Head of caudate nucleus (tissue), 42 donors: ENCODE measurements at regions not wholly inside any gene's neighbourhood (a gene's known extent, or its start where the extent isn't known, plus 50 kb on each side); places are given as distances from the start of the nearest gene placed in this dataset.
"Not testable (repeated sequence)": the region's sequence is repeated elsewhere in the genome, so short reads cannot be mapped to it uniquely, and the experiment has no call there.

ENCODE experiments used
- DNase-seq, 42 donors: peaks; one replicate each; pipeline versions ENCODE4 v3.0.0 to v3.0.0-alpha.2; 2020 to 2021; ENCODE audit warnings: mixed read lengths in 7 of 42
- intact Hi-C: fragments of 100-400 bp; cut with DNase I; formaldehyde crosslinking; loops from one replicate; pipeline ENCODE4 v1.15.0; 2022

GRCh38 chr4:131470360-131470759 lies 1678.7 kb upstream of the PCDH10 start:
- intact Hi-C loops, result no loop called here

GRCh38 chr4:131488772-131489171 lies 1660.3 kb upstream of the PCDH10 start:
- intact Hi-C loops, result no loop called here
- no peak for DNase-seq

More at GRCh38 chr4:131470360-131470759, 1678.7 kb upstream of the PCDH10 start:
- no peak for DNase-seq

GRCh38 chr4:131496211-131496610 lies 1652.9 kb upstream of the PCDH10 start:
- DNase-seq, intact Hi-C loops: not testable (repeated sequence)

- intact Hi-C loops, result no loop called here
- no peak for DNase-seq
Observed at GRCh38 chr4:131499141-131499873, 1649.8 kb upstream of the PCDH10 start.

GRCh38 chr4:131509521-131509920 lies 1639.6 kb upstream of the PCDH10 start:
- intact Hi-C loops, result no loop called here
- no peak for DNase-seq

- DNase-seq, result no peak
- intact Hi-C loops, result no loop called here
Observed at GRCh38 chr4:131526686-131527085, 1622.4 kb upstream of the PCDH10 start.

- intact Hi-C loops, result no loop called here
Observed at GRCh38 chr4:131531087-131531486, 1618.0 kb upstream of the PCDH10 start.

GRCh38 chr4:131534944-131535645 lies 1614.0 kb upstream of the PCDH10 start:
- intact Hi-C loops, result no loop called here
- DNase-seq, result no peak

More at GRCh38 chr4:131531087-131531486, 1618.0 kb upstream of the PCDH10 start:
- DNase-seq, result no peak

- intact Hi-C loops, result no loop called here
- no peak for DNase-seq
Observed at GRCh38 chr4:131540256-131540655, 1608.8 kb upstream of the PCDH10 start.

GRCh38 chr4:131547506-131547981 lies 1601.5 kb upstream of the PCDH10 start:
- intact Hi-C loops, result no loop called here
- DNase-seq, result no peak

GRCh38 chr4:131551306-131551705 lies 1597.8 kb upstream of the PCDH10 start:
- intact Hi-C loops, result no loop called here
- no peak for DNase-seq

GRCh38 chr4:131566026-131566425 lies 1583.1 kb upstream of the PCDH10 start:
- no peak for DNase-seq
- intact Hi-C loops, result no loop called here

- no peak for DNase-seq
- intact Hi-C loops, result no loop called here
Observed at GRCh38 chr4:131584587-131584986, 1564.5 kb upstream of the PCDH10 start.

GRCh38 chr4:131595140-131595539 lies 1554.0 kb upstream of the PCDH10 start:
- intact Hi-C loops, result no loop called here
- no peak for DNase-seq

- intact Hi-C loops, result no loop called here
- no peak for DNase-seq
Observed at GRCh38 chr4:131603705-131604104, 1545.4 kb upstream of the PCDH10 start.

- no peak for DNase-seq
- intact Hi-C loops, result no loop called here
Observed at GRCh38 chr4:131609039-131609438, 1540.1 kb upstream of the PCDH10 start.

- intact Hi-C loops, result not testable (repeated sequence)
Observed at GRCh38 chr4:131610517-131610916, 1538.6 kb upstream of the PCDH10 start.

GRCh38 chr4:131613086-131613823 lies 1535.8 kb upstream of the PCDH10 start:
- intact Hi-C loops, result no loop called here
- no peak for DNase-seq

More at GRCh38 chr4:131610517-131610916, 1538.6 kb upstream of the PCDH10 start:
- not testable (repeated sequence) for DNase-seq

GRCh38 chr4:131613824-131614216 lies 1535.3 kb upstream of the PCDH10 start:
- intact Hi-C loops, result no loop called here
- DNase-seq, result no peak

- DNase-seq, result no peak
- intact Hi-C loops, result no loop called here
Observed at GRCh38 chr4:131632877-131633276, 1516.2 kb upstream of the PCDH10 start.
